ENCODE measurements at regions not wholly inside any gene's neighbourhood (a gene's known extent, or its start where the extent isn't known, plus 50 kb on each side); places are given as distances from the start of the nearest gene placed in this dataset.

- no peak for TF ChIP-seq CTCF (IDR thresholded peaks at IDR 0.05; ENCODE audit: control insufficient read depth, extremely low read depth, insufficient read depth)
- no peak overlapping the region for H3K4me3 ChIP-seq (ENCODE audit: low read depth, low read length)
- DNase-seq (ENCODE audit: low read depth): no peak
These were observed 409.7 kb downstream of the SOX2 start for GRCh38 chr3:182121401-182121800.

GRCh38 chr3:182122779-182123178, 411.1 kb downstream of the SOX2 start:
- no peak for TF ChIP-seq CTCF (IDR thresholded peaks at IDR 0.05; ENCODE audit: control insufficient read depth, extremely low read depth, insufficient read depth)
- no peak for DNase-seq (ENCODE audit: low read depth)
- H3K4me3 ChIP-seq (ENCODE audit: low read depth, low read length): no peak overlapping the region

- no peak overlapping the region for H3K4me3 ChIP-seq (ENCODE audit: low read depth, low read length)
- DNase-seq (ENCODE audit: low read depth): no peak
- TF ChIP-seq CTCF (IDR thresholded peaks at IDR 0.05; ENCODE audit: control insufficient read depth, extremely low read depth, insufficient read depth): no peak
These were observed 412.5 kb downstream of the SOX2 start for GRCh38 chr3:182124187-182124586.

- DNase-seq (ENCODE audit: low read depth): no peak
- no peak for TF ChIP-seq CTCF (IDR thresholded peaks at IDR 0.05; ENCODE audit: control insufficient read depth, extremely low read depth, insufficient read depth)
- H3K4me3 ChIP-seq (ENCODE audit: low read depth, low read length): no peak overlapping the region
These were observed 413.0 kb downstream of the SOX2 start for GRCh38 chr3:182124716-182125115.

- no peak for TF ChIP-seq CTCF (IDR thresholded peaks at IDR 0.05; ENCODE audit: control insufficient read depth, extremely low read depth, insufficient read depth)
- no peak overlapping the region for H3K4me3 ChIP-seq (ENCODE audit: low read depth, low read length)
- no peak for DNase-seq (ENCODE audit: low read depth)
These were observed 418.0 kb downstream of the SOX2 start for GRCh38 chr3:182129740-182130139.

- H3K4me3 ChIP-seq (ENCODE audit: low read depth, low read length): no peak overlapping the region
- no peak for DNase-seq (ENCODE audit: low read depth)
- TF ChIP-seq CTCF (IDR thresholded peaks at IDR 0.05; ENCODE audit: control insufficient read depth, extremely low read depth, insufficient read depth): no peak
These were observed 422.0 kb downstream of the SOX2 start for GRCh38 chr3:182133752-182134151.

- TF ChIP-seq CTCF (IDR thresholded peaks at IDR 0.05; ENCODE audit: control insufficient read depth, extremely low read depth, insufficient read depth): no peak
- no peak overlapping the region for H3K4me3 ChIP-seq (ENCODE audit: low read depth, low read length)
- DNase-seq (ENCODE audit: low read depth): no peak
These were observed 423.3 kb downstream of the SOX2 start for GRCh38 chr3:182135056-182135455.

Measured in LNCaP clone FGC (cell line).